ENCODE measurements at regions not wholly inside any gene's neighbourhood (a gene's known extent, or its start where the extent isn't known, plus 50 kb on each side); places are given as distances from the start of the nearest gene placed in this dataset.

DNA sequence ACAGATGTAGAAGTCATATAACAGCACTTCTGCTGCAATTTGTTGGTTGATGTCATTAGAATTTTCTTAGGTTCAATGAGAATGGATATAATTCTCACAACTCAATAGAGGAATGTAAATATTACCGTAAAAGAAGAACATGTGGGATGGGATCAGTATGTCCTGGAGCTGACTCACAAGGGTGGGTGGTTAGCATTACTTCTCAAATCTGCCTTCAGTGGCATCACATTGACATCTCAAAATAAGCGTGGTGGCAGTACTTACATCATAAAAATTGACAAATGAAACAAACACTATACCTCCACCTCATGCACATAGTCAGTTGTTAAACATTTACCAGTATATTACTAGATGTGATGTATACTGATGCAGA lies 1068.0 kb upstream of the CADM2 start (continued):
- TF ChIP-seq, protein P1, sequence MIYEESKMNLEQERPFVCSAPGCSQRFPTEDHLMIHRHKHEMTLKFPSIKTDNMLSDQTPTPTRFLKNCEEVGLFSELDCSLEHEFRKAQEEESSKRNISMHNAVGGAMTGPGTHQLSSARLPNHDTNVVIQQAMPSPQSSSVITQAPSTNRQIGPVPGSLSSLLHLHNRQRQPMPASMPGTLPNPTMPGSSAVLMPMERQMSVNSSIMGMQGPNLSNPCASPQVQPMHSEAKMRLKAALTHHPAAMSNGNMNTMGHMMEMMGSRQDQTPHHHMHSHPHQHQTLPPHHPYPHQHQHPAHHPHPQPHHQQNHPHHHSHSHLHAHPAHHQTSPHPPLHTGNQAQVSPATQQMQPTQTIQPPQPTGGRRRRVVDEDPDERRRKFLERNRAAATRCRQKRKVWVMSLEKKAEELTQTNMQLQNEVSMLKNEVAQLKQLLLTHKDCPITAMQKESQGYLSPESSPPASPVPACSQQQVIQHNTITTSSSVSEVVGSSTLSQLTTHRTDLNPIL (CRISPR knock-in tag; IDR thresholded peaks at IDR 0.05; ENCODE audit: low read depth) = no peak
- TF ChIP-seq ARNTL (CRISPR knock-in tag; IDR thresholded peaks at IDR 0.05; ENCODE audit: borderline replicate concordance, low read depth) = no peak

DNA sequence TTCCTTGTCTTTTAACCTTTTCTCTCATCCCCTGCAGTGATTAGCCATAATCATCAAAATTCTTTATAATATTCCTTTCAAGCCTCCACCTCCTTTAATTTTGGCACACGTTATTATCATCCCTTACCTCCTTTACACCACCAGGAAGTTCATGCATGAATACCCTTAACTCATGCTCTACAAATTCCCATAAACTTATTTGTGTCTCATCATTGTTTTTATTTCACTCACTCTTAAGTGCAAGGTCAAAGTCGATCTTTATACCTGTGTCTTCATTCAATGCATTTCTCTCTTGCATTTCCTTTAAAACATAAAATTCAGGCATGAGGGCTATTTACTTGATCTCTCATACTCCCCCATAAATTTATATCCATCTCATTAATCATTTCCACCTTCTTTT lies 1064.6 kb upstream of the CADM2 start:
- TF ChIP-seq, protein P2, sequence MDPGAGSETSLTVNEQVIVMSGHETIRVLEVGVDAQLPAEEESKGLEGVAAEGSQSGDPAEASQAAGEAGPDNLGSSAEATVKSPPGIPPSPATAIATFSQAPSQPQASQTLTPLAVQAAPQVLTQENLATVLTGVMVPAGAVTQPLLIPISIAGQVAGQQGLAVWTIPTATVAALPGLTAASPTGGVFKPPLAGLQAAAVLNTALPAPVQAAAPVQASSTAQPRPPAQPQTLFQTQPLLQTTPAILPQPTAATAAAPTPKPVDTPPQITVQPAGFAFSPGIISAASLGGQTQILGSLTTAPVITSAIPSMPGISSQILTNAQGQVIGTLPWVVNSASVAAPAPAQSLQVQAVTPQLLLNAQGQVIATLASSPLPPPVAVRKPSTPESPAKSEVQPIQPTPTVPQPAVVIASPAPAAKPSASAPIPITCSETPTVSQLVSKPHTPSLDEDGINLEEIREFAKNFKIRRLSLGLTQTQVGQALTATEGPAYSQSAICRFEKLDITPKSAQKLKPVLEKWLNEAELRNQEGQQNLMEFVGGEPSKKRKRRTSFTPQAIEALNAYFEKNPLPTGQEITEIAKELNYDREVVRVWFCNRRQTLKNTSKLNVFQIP (CRISPR knock-in tag; IDR thresholded peaks at IDR 0.05; ENCODE audit: borderline replicate concordance, low read depth) = no peak

DNA sequence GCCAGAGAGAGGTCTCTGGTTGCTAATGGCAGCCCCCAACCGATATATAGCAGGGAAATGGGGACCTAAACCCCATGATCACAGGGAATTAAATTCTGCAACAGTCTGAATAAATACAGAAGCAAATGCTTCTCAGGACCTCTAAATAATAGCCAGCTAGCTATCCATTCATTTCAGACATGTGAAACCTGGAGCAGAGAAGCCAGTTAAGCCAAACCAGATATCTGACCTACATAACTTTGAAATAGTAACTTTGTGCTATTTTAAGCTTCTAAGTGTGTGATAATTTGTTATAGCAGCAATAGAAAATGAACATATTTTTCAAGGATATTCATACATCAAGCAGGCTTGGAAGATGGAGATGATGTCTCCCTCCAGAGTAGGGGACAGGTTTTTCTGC lies 1062.9 kb upstream of the CADM2 start:
- ATAC-seq = no peak
- TF ChIP-seq ZFP30 (CRISPR knock-in tag; IDR thresholded peaks at IDR 0.05) (no peak), ESRRG (CRISPR knock-in tag; IDR thresholded peaks at IDR 0.05) (no peak), GLIS3 (CRISPR knock-in tag; IDR thresholded peaks at IDR 0.05) (no peak), SNAI2 (CRISPR knock-in tag; IDR thresholded peaks at IDR 0.05) (no peak), TOX (CRISPR knock-in tag; IDR thresholded peaks at IDR 0.05; ENCODE audit: borderline replicate concordance) (no peak), OSR1 (CRISPR knock-in tag; IDR thresholded peaks at IDR 0.05) (no peak), TCF4 (CRISPR knock-in tag; IDR thresholded peaks at IDR 0.05; ENCODE audit: borderline replicate concordance) (no peak), RARB (CRISPR knock-in tag; IDR thresholded peaks at IDR 0.05) (no peak)
- TF ChIP-seq, protein P1 (CRISPR knock-in tag; IDR thresholded peaks at IDR 0.05; ENCODE audit: low read depth) = no peak
- TF ChIP-seq, protein P3, sequence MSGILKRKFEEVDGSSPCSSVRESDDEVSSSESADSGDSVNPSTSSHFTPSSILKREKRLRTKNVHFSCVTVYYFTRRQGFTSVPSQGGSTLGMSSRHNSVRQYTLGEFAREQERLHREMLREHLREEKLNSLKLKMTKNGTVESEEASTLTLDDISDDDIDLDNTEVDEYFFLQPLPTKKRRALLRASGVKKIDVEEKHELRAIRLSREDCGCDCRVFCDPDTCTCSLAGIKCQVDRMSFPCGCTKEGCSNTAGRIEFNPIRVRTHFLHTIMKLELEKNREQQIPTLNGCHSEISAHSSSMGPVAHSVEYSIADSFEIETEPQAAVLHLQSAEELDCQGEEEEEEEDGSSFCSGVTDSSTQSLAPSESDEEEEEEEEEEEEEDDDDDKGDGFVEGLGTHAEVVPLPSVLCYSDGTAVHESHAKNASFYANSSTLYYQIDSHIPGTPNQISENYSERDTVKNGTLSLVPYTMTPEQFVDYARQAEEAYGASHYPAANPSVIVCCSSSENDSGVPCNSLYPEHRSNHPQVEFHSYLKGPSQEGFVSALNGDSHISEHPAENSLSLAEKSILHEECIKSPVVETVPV (CRISPR knock-in tag; IDR thresholded peaks at IDR 0.05) = no peak
- TF ChIP-seq, protein P4, sequence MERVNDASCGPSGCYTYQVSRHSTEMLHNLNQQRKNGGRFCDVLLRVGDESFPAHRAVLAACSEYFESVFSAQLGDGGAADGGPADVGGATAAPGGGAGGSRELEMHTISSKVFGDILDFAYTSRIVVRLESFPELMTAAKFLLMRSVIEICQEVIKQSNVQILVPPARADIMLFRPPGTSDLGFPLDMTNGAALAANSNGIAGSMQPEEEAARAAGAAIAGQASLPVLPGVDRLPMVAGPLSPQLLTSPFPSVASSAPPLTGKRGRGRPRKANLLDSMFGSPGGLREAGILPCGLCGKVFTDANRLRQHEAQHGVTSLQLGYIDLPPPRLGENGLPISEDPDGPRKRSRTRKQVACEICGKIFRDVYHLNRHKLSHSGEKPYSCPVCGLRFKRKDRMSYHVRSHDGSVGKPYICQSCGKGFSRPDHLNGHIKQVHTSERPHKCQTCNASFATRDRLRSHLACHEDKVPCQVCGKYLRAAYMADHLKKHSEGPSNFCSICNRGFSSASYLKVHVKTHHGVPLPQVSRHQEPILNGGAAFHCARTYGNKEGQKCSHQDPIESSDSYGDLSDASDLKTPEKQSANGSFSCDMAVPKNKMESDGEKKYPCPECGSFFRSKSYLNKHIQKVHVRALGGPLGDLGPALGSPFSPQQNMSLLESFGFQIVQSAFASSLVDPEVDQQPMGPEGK (CRISPR knock-in tag; IDR thresholded peaks at IDR 0.05; ENCODE audit: borderline replicate concordance) = no peak

More for the DNA sequence above, 1064.6 kb upstream of the CADM2 start:
- no peak for ATAC-seq

DNA sequence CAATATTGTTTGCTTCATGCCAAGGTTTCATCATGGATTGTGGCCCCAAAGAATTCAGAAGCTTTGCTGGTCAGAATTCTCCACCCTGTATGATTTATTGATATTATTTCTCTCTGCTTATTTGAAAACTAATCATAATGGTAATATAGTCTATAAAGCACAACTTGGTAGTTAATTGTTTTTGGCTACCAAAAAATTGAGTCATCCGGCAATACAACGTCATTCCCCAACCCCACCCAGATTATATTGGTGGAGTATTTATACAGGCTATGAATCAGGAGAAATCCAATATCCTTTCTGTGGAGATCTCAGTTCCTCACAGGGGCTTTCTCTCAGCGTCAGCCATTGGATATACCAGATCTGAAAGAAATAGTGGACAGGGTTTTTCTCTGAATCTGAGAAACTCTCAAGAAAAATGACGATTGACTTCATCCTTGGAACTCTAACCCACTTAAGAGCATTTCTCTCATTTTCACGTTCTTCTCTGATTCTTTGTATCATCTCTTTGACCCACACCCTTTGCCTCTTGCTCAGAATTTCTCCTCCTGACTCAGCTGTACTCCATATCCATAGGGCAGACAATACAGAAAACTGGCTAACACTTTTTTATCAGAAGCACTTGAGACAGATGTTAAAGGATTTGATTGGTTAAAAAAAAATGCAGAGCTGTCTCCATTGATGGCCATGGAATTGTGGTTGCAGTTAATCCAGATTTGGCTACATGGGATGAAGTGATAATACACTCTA lies 1055.8 kb upstream of the CADM2 start:
- ATAC-seq = no peak
- TF ChIP-seq, protein P1 (CRISPR knock-in tag; IDR thresholded peaks at IDR 0.05; ENCODE audit: low read depth) = no peak
- TF ChIP-seq ZFP30 (CRISPR knock-in tag; IDR thresholded peaks at IDR 0.05) (no peak), ZFP3 (CRISPR knock-in tag; IDR thresholded peaks at IDR 0.05) (no peak), RARB (CRISPR knock-in tag; IDR thresholded peaks at IDR 0.05) (no peak), ZNF8 (CRISPR knock-in tag; IDR thresholded peaks at IDR 0.05) (no peak), GLIS3 (CRISPR knock-in tag; IDR thresholded peaks at IDR 0.05) (no peak), BACH2 (CRISPR knock-in tag; IDR thresholded peaks at IDR 0.05; ENCODE audit: borderline replicate concordance) (no peak), ZNF565 (CRISPR knock-in tag; conservative IDR thresholded peaks at IDR 0.05; ENCODE audit: low read depth) (no peak), PPARA (CRISPR knock-in tag; IDR thresholded peaks at IDR 0.05; ENCODE audit: borderline replicate concordance) (no peak), OSR1 (CRISPR knock-in tag; IDR thresholded peaks at IDR 0.05) (no peak), ISL1 (CRISPR knock-in tag; IDR thresholded peaks at IDR 0.05) (no peak), TOX (CRISPR knock-in tag; IDR thresholded peaks at IDR 0.05; ENCODE audit: borderline replicate concordance) (no peak), SNAI2 (CRISPR knock-in tag; IDR thresholded peaks at IDR 0.05) (no peak), ZNF70 (CRISPR knock-in tag; IDR thresholded peaks at IDR 0.05) (no peak), ESRRG (CRISPR knock-in tag; IDR thresholded peaks at IDR 0.05) (no peak), ZC3H10 (CRISPR knock-in tag; IDR thresholded peaks at IDR 0.05) (no peak)
- TF ChIP-seq, protein P3 (CRISPR knock-in tag; IDR thresholded peaks at IDR 0.05) = no peak
- TF ChIP-seq, protein P5, sequence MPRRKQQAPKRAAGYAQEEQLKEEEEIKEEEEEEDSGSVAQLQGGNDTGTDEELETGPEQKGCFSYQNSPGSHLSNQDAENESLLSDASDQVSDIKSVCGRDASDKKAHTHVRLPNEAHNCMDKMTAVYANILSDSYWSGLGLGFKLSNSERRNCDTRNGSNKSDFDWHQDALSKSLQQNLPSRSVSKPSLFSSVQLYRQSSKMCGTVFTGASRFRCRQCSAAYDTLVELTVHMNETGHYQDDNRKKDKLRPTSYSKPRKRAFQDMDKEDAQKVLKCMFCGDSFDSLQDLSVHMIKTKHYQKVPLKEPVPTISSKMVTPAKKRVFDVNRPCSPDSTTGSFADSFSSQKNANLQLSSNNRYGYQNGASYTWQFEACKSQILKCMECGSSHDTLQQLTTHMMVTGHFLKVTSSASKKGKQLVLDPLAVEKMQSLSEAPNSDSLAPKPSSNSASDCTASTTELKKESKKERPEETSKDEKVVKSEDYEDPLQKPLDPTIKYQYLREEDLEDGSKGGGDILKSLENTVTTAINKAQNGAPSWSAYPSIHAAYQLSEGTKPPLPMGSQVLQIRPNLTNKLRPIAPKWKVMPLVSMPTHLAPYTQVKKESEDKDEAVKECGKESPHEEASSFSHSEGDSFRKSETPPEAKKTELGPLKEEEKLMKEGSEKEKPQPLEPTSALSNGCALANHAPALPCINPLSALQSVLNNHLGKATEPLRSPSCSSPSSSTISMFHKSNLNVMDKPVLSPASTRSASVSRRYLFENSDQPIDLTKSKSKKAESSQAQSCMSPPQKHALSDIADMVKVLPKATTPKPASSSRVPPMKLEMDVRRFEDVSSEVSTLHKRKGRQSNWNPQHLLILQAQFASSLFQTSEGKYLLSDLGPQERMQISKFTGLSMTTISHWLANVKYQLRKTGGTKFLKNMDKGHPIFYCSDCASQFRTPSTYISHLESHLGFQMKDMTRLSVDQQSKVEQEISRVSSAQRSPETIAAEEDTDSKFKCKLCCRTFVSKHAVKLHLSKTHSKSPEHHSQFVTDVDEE (CRISPR knock-in tag; IDR thresholded peaks at IDR 0.05) = no peak
